PC-3 (cell line): ENCODE measurements at regions not wholly inside any gene's neighbourhood (a gene's known extent, or its start where the extent isn't known, plus 50 kb on each side); places are given as distances from the start of the nearest gene placed in this dataset.

Source experiments
- ATAC-seq: fragments of 200-7000 bp; cut with Tn5 transposase; 2 replicates; pipeline ENCODE4 v1.9.1; 2020; ENCODE audit warnings: mild to moderate bottlenecking, moderate library complexity
- BruUV-seq: library from RNA; stranded (reverse); fragments of 400-500 nt; replicated peaks from 2 replicates; lab custom pipeline; 2021; lab: Mats Ljungman, UMichigan
- CTCF ChIA-PET: fragments of 300-600 bp; sonication (Branson Sonifier 250); formaldehyde crosslinking; loops from one replicate; lab custom pipeline; 2022; ENCODE audit warnings: antibody characterized with exemption; lab: Charles Lee
- POLR2A ChIA-PET: fragments of 300-600 bp; sonication (Branson Sonifier 250); formaldehyde crosslinking; loops from one replicate; lab custom pipeline; 2022; ENCODE audit warnings: antibody characterized with exemption; ENCODE audit not compliant: unreplicated experiment; lab: Charles Lee
- DNase-seq: peaks from one replicate; pipeline ENCODE4 v3.0.0-alpha.2; 2015
- H2AFZ ChIP-seq: fragments of 300-600 bp; sonication (generic); 2 replicates; pipeline ENCODE4 v1.6.0; 2016; ENCODE audit warnings: antibody characterized with exemption, low read length
- H3F3A ChIP-seq: fragments of 300-600 bp; sonication (generic); one replicate; pipeline ENCODE4 v1.6.0; 2017; ENCODE audit warnings: antibody characterized with exemption, low read length, control low read depth, mild to moderate bottlenecking; ENCODE audit not compliant: unreplicated experiment
- H3K27ac ChIP-seq: fragments of 300-600 bp; sonication (generic); 2 replicates; pipeline ENCODE4 v1.5.1; 2016; ENCODE audit warnings: mild to moderate bottlenecking, low read length
- H3K27me3 ChIP-seq: fragments of 300-600 bp; sonication (generic); 2 replicates; pipeline ENCODE4 v1.6.1; 2016; ENCODE audit warnings: low read length, mixed read lengths
- H3K36me3 ChIP-seq: fragments of 300-600 bp; sonication (generic); 2 replicates; pipeline ENCODE4 v1.6.1; 2016; ENCODE audit warnings: low read depth, mixed run types, low read length, mixed read lengths
- H3K4me1 ChIP-seq: fragments of 300-600 bp; sonication (generic); 2 replicates; pipeline ENCODE4 v1.5.1; 2016; ENCODE audit warnings: low read length; ENCODE audit not compliant: insufficient read depth
- H3K4me2 ChIP-seq: fragments of 300-600 bp; sonication (generic); 2 replicates; pipeline ENCODE4 v1.6.0; 2016; ENCODE audit warnings: low read length
- H3K4me3 ChIP-seq: fragments of 300-600 bp; sonication (generic); 2 replicates; pipeline ENCODE4 v1.5.1; 2016; ENCODE audit warnings: mild to moderate bottlenecking, low read length, mixed read lengths
- H3K79me2 ChIP-seq: fragments of 300-600 bp; sonication (generic); 2 replicates; pipeline ENCODE4 v1.6.1; 2017; ENCODE audit warnings: low read length, mixed read lengths
- H3K9ac ChIP-seq: fragments of 300-600 bp; sonication (generic); 2 replicates; pipeline ENCODE4 v1.6.0; 2016; ENCODE audit warnings: mild to moderate bottlenecking, low read length
- H3K9me2 ChIP-seq: fragments of 300-600 bp; sonication (generic); replicated peaks from 2 replicates; pipeline ENCODE4 v1.6.1; 2016; ENCODE audit warnings: mixed run types, low read length, mixed read lengths
- H3K9me3 ChIP-seq: fragments of 300-600 bp; sonication (generic); 2 replicates; pipeline ENCODE4 v1.6.1; 2016; ENCODE audit warnings: low read length, mixed read lengths
- H4K20me1 ChIP-seq: fragments of 300-600 bp; sonication (generic); 2 replicates; pipeline ENCODE4 v1.6.1; 2016; ENCODE audit warnings: low read length, mixed read lengths
- CTCF ChIP-seq: fragments of 300-600 bp; sonication (generic); conservative IDR thresholded peaks from 2 replicates; pipeline ENCODE4 v1.5.1; 2017; ENCODE audit warnings: antibody characterized with exemption, low read depth, mild to moderate bottlenecking, low read length
- EZH2 ChIP-seq: fragments of 300-600 bp; sonication (generic); IDR thresholded peaks from one replicate; pipeline ENCODE4 v1.6.1; 2017; ENCODE audit warnings: antibody characterized with exemption, mild to moderate bottlenecking, low read length; ENCODE audit not compliant: unreplicated experiment
- EZH2phosphoT487 ChIP-seq: fragments of 300-600 bp; sonication (generic); IDR thresholded peaks from 2 replicates; pipeline ENCODE4 v1.6.1; 2018; ENCODE audit warnings: mild to moderate bottlenecking, antibody characterized with exemption, low read length, borderline replicate concordance
- intact Hi-C: fragments of 100-400 bp; cut with micrococcal nuclease; formaldehyde crosslinking; loops from 2 replicates; pipeline ENCODE4 v1.9.0; 2023

GRCh38 chr2:142594935-142595334 lies 282.5 kb upstream of the KYNU start:
- TF ChIP-seq EZH2: no peak
- H3F3A ChIP-seq: no peaks in the 10 kb centered on the region
- POLR2A ChIA-PET: no interaction called here
- H3K4me2 ChIP-seq: no peak overlapping the region
- no peaks in the 10 kb centered on the region for H3K79me2 ChIP-seq
- no peaks in the 10 kb centered on the region for H3K36me3 ChIP-seq
- H3K9me2 ChIP-seq: no peaks in the 10 kb centered on the region
- H3K9me3 ChIP-seq: no peaks in the 10 kb centered on the region
- intact Hi-C loops: loop anchor here (5.0 to 10.0 kb wide), 3 partner anchors 170 to 1038 kb away; no protein-coding TSS in a partner anchor
- no peaks in the 10 kb centered on the region for H3K27me3 ChIP-seq
- peaks cover 33% of the 10 kb centered on the region for H3K4me1 ChIP-seq
- DNase-seq (no peak), ATAC-seq (no peak)
- no peaks in the 10 kb centered on the region for H4K20me1 ChIP-seq
- H3K9ac ChIP-seq: no peak overlapping the region
- no peak overlapping the region for H2AFZ ChIP-seq
- H3K27ac ChIP-seq: no peak overlapping the region
- CTCF ChIA-PET: no interaction called here
- BruUV-seq: no TSS peak
- H3K4me3 ChIP-seq: no peak overlapping the region

GRCh38 chr2:142592171-142592570 lies 285.3 kb upstream of the KYNU start:
- Histone ChIP-seq H3K79me2 (no peaks in the 10 kb centered on the region), H3K4me1 (peaks cover 14% of the 10 kb centered on the region), H2AFZ (no peak overlapping the region), H3K9ac (no peak overlapping the region), H3F3A (no peaks in the 10 kb centered on the region), H3K9me3 (no peaks in the 10 kb centered on the region), H4K20me1 (no peaks in the 10 kb centered on the region), H3K4me2 (no peak overlapping the region), H3K9me2 (no peaks in the 10 kb centered on the region), H3K36me3 (no peaks in the 10 kb centered on the region), H3K4me3 (no peak overlapping the region), H3K27ac (no peak overlapping the region), H3K27me3 (no peaks in the 10 kb centered on the region)
- ChIA-PET CTCF (no interaction called here), POLR2A (no interaction called here)
- DNase-seq (no peak), ATAC-seq (no peak)
- no TSS peak for BruUV-seq
- TF ChIP-seq EZH2 (no peak), EZH2phosphoT487 (no peak), CTCF (no peak)
- intact Hi-C loops: loop anchor here (10.0 kb wide), 1 partner anchor 167 kb away; no protein-coding TSS in a partner anchor

GRCh38 chr2:142591420-142591819 lies 286.0 kb upstream of the KYNU start:
- DNase-seq: no peak
- Histone ChIP-seq H3K27ac (no peak overlapping the region), H3K9me3 (no peaks in the 10 kb centered on the region), H3F3A (no peaks in the 10 kb centered on the region), H3K4me2 (no peak overlapping the region), H2AFZ (no peak overlapping the region), H3K9me2 (no peaks in the 10 kb centered on the region), H3K27me3 (no peaks in the 10 kb centered on the region), H3K9ac (no peak overlapping the region), H3K4me1 (peaks cover 8% of the 10 kb centered on the region), H3K4me3 (no peak overlapping the region), H3K36me3 (no peaks in the 10 kb centered on the region), H3K79me2 (no peaks in the 10 kb centered on the region), H4K20me1 (no peaks in the 10 kb centered on the region)
- ATAC-seq: no peak
- CTCF ChIA-PET: no interaction called here
- no peak for TF ChIP-seq EZH2phosphoT487
- no peak for TF ChIP-seq CTCF
- TF ChIP-seq EZH2: no peak
- BruUV-seq: no TSS peak
- intact Hi-C loops: loop anchor here (10.0 kb wide), 1 partner anchor 167 kb away; no protein-coding TSS in a partner anchor
- POLR2A ChIA-PET: no interaction called here
